ENCODE measurements at regions not wholly inside any gene's neighbourhood (a gene's known extent, or its start where the extent isn't known, plus 50 kb on each side); places are given as distances from the start of the nearest gene placed in this dataset.

DNA sequence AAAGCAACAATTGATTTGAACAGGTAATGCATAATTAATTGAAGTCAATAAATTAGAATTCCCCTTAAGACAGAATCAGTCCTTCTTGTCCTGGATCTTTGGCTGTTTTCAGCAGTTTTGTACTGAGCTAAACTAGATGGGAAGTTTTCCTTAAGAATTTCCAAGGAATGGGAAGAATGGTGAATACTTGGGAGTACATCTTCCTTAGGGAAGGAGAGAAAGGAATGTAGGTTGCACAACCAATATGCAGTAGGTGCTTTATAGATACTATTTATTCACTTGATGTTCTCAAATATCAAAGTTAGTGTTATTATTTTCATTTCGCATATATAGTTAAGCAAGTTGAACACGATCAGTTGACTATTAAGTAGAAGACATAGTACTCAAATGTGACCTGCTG lies 183.5 kb upstream of the MAP1B start:
- TF ChIP-seq, protein P1, sequence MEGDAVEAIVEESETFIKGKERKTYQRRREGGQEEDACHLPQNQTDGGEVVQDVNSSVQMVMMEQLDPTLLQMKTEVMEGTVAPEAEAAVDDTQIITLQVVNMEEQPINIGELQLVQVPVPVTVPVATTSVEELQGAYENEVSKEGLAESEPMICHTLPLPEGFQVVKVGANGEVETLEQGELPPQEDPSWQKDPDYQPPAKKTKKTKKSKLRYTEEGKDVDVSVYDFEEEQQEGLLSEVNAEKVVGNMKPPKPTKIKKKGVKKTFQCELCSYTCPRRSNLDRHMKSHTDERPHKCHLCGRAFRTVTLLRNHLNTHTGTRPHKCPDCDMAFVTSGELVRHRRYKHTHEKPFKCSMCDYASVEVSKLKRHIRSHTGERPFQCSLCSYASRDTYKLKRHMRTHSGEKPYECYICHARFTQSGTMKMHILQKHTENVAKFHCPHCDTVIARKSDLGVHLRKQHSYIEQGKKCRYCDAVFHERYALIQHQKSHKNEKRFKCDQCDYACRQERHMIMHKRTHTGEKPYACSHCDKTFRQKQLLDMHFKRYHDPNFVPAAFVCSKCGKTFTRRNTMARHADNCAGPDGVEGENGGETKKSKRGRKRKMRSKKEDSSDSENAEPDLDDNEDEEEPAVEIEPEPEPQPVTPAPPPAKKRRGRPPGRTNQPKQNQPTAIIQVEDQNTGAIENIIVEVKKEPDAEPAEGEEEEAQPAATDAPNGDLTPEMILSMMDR (IDR thresholded peaks at IDR 0.05), result no peak
- no peak for TF ChIP-seq POLR2A (IDR thresholded peaks at IDR 0.05)
